ENCODE measurements at regions not wholly inside any gene's neighbourhood (a gene's known extent, or its start where the extent isn't known, plus 50 kb on each side); places are given as distances from the start of the nearest gene placed in this dataset.

- DNase-seq: no peak
Measured at GRCh38 chr10:131446171-131446570, 134.7 kb upstream of the TCERG1L start.

GRCh38 chr10:131448171-131448570 lies 136.7 kb upstream of the TCERG1L start:
- no peak for DNase-seq

- no peak for DNase-seq
Measured at GRCh38 chr10:131448883-131449282, 137.4 kb upstream of the TCERG1L start.

GRCh38 chr10:131450216-131450765 lies 138.8 kb upstream of the TCERG1L start:
- DNase-seq: no peak

GRCh38 chr10:131451407-131452015 lies 140.0 kb upstream of the TCERG1L start:
- DNase-seq: no peak

GRCh38 chr10:131452926-131453720 lies 141.6 kb upstream of the TCERG1L start:
- DNase-seq: no peak

GRCh38 chr10:131453721-131454634 lies 142.5 kb upstream of the TCERG1L start:
- DNase-seq: peak; percentile 19 to 54 (median 32)

- no peak for DNase-seq
Measured at GRCh38 chr10:131456411-131456810, 144.9 kb upstream of the TCERG1L start.

- no peak for DNase-seq
Measured at GRCh38 chr10:131461093-131461492, 149.6 kb upstream of the TCERG1L start.

- DNase-seq: no peak
Measured at GRCh38 chr10:131464789-131465188, 153.3 kb upstream of the TCERG1L start.

- no peak for DNase-seq
Measured at GRCh38 chr10:131469551-131469950, 158.0 kb upstream of the TCERG1L start.

GRCh38 chr10:131473645-131474044 lies 162.1 kb upstream of the TCERG1L start:
- DNase-seq: no peak

- DNase-seq: no peak
Measured at GRCh38 chr10:131474416-131474815, 162.9 kb upstream of the TCERG1L start.

- no peak for DNase-seq
Measured at GRCh38 chr10:131475043-131475442, 163.5 kb upstream of the TCERG1L start.

- DNase-seq: no peak
Measured at GRCh38 chr10:131475803-131476202, 164.3 kb upstream of the TCERG1L start.

GRCh38 chr10:131477457-131478121 lies 166.1 kb upstream of the TCERG1L start:
- DNase-seq: no peak

- DNase-seq: no peak
Measured at GRCh38 chr10:131478377-131478989, 167.0 kb upstream of the TCERG1L start.

- no peak for DNase-seq
Measured at GRCh38 chr10:131480066-131480465, 168.5 kb upstream of the TCERG1L start.

GRCh38 chr10:131480861-131481260 lies 169.3 kb upstream of the TCERG1L start:
- no peak for DNase-seq

- no peak for DNase-seq
Measured at GRCh38 chr10:131485732-131486131, 174.2 kb upstream of the TCERG1L start.

- DNase-seq: no peak
Measured at GRCh38 chr10:131487822-131488221, 176.3 kb upstream of the TCERG1L start.

- DNase-seq: no peak
Measured at GRCh38 chr10:131490991-131491594, 179.6 kb upstream of the TCERG1L start.
